ENCODE measurements at regions not wholly inside any gene's neighbourhood (a gene's known extent, or its start where the extent isn't known, plus 50 kb on each side); places are given as distances from the start of the nearest gene placed in this dataset.

DNA sequence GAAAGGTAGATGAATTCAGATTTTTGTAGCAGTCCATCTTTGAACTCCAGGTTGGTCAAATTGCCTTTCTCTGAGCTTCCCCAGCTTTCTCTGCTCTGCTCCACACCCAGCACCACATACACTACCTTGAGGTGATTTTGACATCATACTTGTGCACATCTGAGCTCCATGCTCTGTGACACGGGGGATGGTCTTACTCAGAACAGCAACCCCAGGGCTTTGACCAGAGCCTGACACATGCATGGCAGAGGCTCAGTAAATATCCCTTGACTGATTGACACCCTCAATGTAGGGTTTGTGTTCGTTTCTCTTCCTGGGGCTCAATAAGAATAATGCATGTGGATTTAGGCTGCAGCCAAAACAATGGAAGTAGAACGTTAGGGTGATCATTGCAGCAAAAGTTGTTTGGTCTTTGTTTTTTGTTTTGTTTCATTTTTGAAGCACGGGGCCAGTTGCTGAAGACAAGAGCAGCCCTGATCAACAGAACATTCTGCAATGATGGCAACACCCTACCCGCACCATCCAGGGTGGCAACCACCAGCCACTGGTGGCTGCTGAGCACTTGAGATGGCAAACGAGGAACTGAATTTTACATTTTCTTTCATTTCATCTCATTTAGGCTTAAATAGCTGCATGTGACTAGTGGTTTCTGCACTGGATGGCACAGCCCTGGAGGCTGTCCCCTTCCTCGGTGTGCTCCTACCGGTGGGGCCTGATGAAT, 224.8 kb upstream of the TNRC6C start:
- TF ChIP-seq, protein P1, sequence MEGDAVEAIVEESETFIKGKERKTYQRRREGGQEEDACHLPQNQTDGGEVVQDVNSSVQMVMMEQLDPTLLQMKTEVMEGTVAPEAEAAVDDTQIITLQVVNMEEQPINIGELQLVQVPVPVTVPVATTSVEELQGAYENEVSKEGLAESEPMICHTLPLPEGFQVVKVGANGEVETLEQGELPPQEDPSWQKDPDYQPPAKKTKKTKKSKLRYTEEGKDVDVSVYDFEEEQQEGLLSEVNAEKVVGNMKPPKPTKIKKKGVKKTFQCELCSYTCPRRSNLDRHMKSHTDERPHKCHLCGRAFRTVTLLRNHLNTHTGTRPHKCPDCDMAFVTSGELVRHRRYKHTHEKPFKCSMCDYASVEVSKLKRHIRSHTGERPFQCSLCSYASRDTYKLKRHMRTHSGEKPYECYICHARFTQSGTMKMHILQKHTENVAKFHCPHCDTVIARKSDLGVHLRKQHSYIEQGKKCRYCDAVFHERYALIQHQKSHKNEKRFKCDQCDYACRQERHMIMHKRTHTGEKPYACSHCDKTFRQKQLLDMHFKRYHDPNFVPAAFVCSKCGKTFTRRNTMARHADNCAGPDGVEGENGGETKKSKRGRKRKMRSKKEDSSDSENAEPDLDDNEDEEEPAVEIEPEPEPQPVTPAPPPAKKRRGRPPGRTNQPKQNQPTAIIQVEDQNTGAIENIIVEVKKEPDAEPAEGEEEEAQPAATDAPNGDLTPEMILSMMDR (conservative IDR thresholded peaks at IDR 0.05 in 1 of 2, IDR thresholded peaks at IDR 0.05 in 1 of 2; ENCODE audit: low read depth in 1 of 2, low read length in 2 of 2) = no peak
- no peak for TF ChIP-seq EZH2 (IDR thresholded peaks at IDR 0.05; ENCODE audit: low read length, missing control alignments)
